NT2/D1 (cell line): ENCODE measurements at regions not wholly inside any gene's neighbourhood (a gene's known extent, or its start where the extent isn't known, plus 50 kb on each side); places are given as distances from the start of the nearest gene placed in this dataset.

Experiments used
- DNase-seq: peaks from one replicate; pipeline ENCODE4 v3.0.0-alpha.2; 2011; ENCODE audit warnings: low read depth, low spot score
- H3K27me3 ChIP-seq: 2 replicates; pipeline ENCODE4 v1.6.0; 2011; ENCODE audit warnings: mild to moderate bottlenecking; ENCODE audit not compliant: insufficient read length, insufficient read depth
- H3K36me3 ChIP-seq: 2 replicates; pipeline ENCODE4 v1.6.1; 2011; ENCODE audit warnings: mild to moderate bottlenecking, low read length, mixed read lengths; ENCODE audit not compliant: insufficient read depth, insufficient read length
- H3K4me1 ChIP-seq: 2 replicates; pipeline ENCODE4 v1.5.1; 2011; ENCODE audit not compliant: insufficient read depth, insufficient read length
- H3K4me3 ChIP-seq: 2 replicates; pipeline ENCODE4 v1.5.1; 2011; ENCODE audit warnings: low read depth; ENCODE audit not compliant: insufficient read length
- H3K9ac ChIP-seq: 2 replicates; pipeline ENCODE4 v1.6.0; 2011; ENCODE audit warnings: low read depth; ENCODE audit not compliant: insufficient read length
- H3K9me3 ChIP-seq: 2 replicates; pipeline ENCODE4 v1.5.1; 2011; ENCODE audit warnings: mild to moderate bottlenecking, low read length; ENCODE audit not compliant: insufficient read depth
- SUZ12 ChIP-seq: IDR thresholded peaks from 2 replicates; pipeline ENCODE4 v1.6.1; 2011; ENCODE audit not compliant: insufficient read length, insufficient read depth; ENCODE audit errors: extremely low read depth
- YY1 ChIP-seq: IDR thresholded peaks from 2 replicates; pipeline ENCODE4 v1.6.1; 2011; ENCODE audit not compliant: insufficient read length, insufficient read depth
- ZNF274 ChIP-seq: IDR thresholded peaks from 2 replicates; pipeline ENCODE4 v1.6.1; 2011; ENCODE audit warnings: mild to moderate bottlenecking, low read depth, low read length

GRCh38 chr4:189511581-189511980 lies 429.1 kb upstream of the FRG1 start:
- H3K9me3 ChIP-seq, result no peaks in the 10 kb centered on the region
- TF ChIP-seq SUZ12 (no peak), ZNF274 (no peak), YY1 (no peak)
- no peak overlapping the region for H3K9ac ChIP-seq
- no peak for DNase-seq
- H3K36me3 ChIP-seq, result no peaks in the 10 kb centered on the region
- no peaks in the 10 kb centered on the region for H3K27me3 ChIP-seq
- H3K4me1 ChIP-seq, result no peaks in the 10 kb centered on the region
- no peak overlapping the region for H3K4me3 ChIP-seq

- no peaks in the 10 kb centered on the region for H3K36me3 ChIP-seq
- H3K27me3 ChIP-seq, result no peaks in the 10 kb centered on the region
- H3K9ac ChIP-seq, result no peak overlapping the region
- no peak for DNase-seq
- no peak overlapping the region for H3K4me3 ChIP-seq
- TF ChIP-seq ZNF274, result no peak
- H3K9me3 ChIP-seq, result no peaks in the 10 kb centered on the region
- no peaks in the 10 kb centered on the region for H3K4me1 ChIP-seq
Measured at GRCh38 chr4:189513421-189513820, 427.3 kb upstream of the FRG1 start.

GRCh38 chr4:189514209-189514608 lies 426.5 kb upstream of the FRG1 start:
- Histone ChIP-seq H3K27me3 (no peaks in the 10 kb centered on the region), H3K4me3 (no peak overlapping the region), H3K4me1 (no peaks in the 10 kb centered on the region), H3K36me3 (no peaks in the 10 kb centered on the region), H3K9me3 (no peaks in the 10 kb centered on the region), H3K9ac (no peak overlapping the region)
- no peak for DNase-seq
- no peak for TF ChIP-seq YY1
- no peak for TF ChIP-seq ZNF274
- no peak for TF ChIP-seq SUZ12

- no peaks in the 10 kb centered on the region for H3K36me3 ChIP-seq
- no peaks in the 10 kb centered on the region for H3K4me1 ChIP-seq
- no peaks in the 10 kb centered on the region for H3K9me3 ChIP-seq
- H3K4me3 ChIP-seq, result no peak overlapping the region
- TF ChIP-seq YY1 (no peak), ZNF274 (no peak), SUZ12 (no peak)
- no peaks in the 10 kb centered on the region for H3K27me3 ChIP-seq
- DNase-seq, result no peak
- H3K9ac ChIP-seq, result no peak overlapping the region
Measured at GRCh38 chr4:189516902-189517301, 423.8 kb upstream of the FRG1 start.

GRCh38 chr4:189519186-189519585 lies 421.5 kb upstream of the FRG1 start:
- Histone ChIP-seq H3K9me3 (0 out of 2 replicates have a peak, but pooled peaks cover 1% of the 10 kb centered on the region), H3K36me3 (no peaks in the 10 kb centered on the region), H3K27me3 (no peaks in the 10 kb centered on the region), H3K9ac (no peak overlapping the region), H3K4me3 (no peak overlapping the region), H3K4me1 (no peaks in the 10 kb centered on the region)
- DNase-seq, result no peak
- TF ChIP-seq ZNF274, result no peak
- no peak for TF ChIP-seq SUZ12
- no peak for TF ChIP-seq YY1

- H3K36me3 ChIP-seq, result no peaks in the 10 kb centered on the region
- DNase-seq, result no peak
- peaks cover 32% of the 10 kb centered on the region; the same call in 1 of the 2 replicates for H3K9me3 ChIP-seq
- H3K9ac ChIP-seq, result no peak overlapping the region
- TF ChIP-seq ZNF274 (no peak), YY1 (no peak), SUZ12 (no peak)
- H3K4me1 ChIP-seq, result no peaks in the 10 kb centered on the region
- no peaks in the 10 kb centered on the region for H3K27me3 ChIP-seq
- H3K4me3 ChIP-seq, result no peak overlapping the region
Measured at GRCh38 chr4:189525304-189525703, 415.4 kb upstream of the FRG1 start.

GRCh38 chr4:189530848-189531247 lies 409.8 kb upstream of the FRG1 start:
- H3K4me1 ChIP-seq, result peaks cover 2% of the 10 kb centered on the region

GRCh38 chr4:189533603-189534002 lies 407.1 kb upstream of the FRG1 start:
- Histone ChIP-seq H3K4me1 (peaks cover 2% of the 10 kb centered on the region), H3K9ac (no peak overlapping the region), H3K27me3 (no peaks in the 10 kb centered on the region), H3K9me3 (peaks cover 11% of the 10 kb centered on the region), H3K4me3 (no peak overlapping the region), H3K36me3 (no peaks in the 10 kb centered on the region)
- no peak for DNase-seq
- TF ChIP-seq SUZ12, result no peak
- TF ChIP-seq YY1, result no peak

More at GRCh38 chr4:189530848-189531247, 409.8 kb upstream of the FRG1 start:
- no peak for DNase-seq
- H3K4me3 ChIP-seq, result no peak overlapping the region
- H3K36me3 ChIP-seq, result no peaks in the 10 kb centered on the region
- H3K9ac ChIP-seq, result no peak overlapping the region
- no peaks in the 10 kb centered on the region for H3K27me3 ChIP-seq
- TF ChIP-seq YY1 (no peak), SUZ12 (no peak)
- peaks cover 25% of the 10 kb centered on the region for H3K9me3 ChIP-seq
